ENCODE measurements at regions not wholly inside any gene's neighbourhood (a gene's known extent, or its start where the extent isn't known, plus 50 kb on each side); places are given as distances from the start of the nearest gene placed in this dataset.

DNA sequence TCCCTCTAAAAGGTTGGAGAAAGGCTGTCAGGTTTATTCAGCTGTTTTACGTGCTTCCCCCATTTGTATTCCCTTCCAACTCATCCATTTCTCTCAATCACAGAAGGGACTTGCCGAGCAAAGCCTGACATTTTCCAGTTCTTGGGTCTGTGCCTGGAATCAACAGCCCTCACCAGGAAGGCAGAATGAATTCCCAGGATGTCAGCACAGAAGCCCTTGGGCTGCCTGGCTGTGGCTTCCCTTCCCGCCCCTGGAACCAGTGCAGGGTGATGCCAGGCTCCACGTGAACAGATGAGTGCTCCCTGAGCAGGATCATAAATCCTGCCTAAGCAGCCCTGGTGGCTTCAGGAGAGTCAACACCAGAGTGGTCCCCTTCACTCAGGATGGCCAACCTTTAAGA lies 86.1 kb upstream of the CD83 start:
- no peak for DNase-seq (ENCODE audit: low spot score)
- Mint-ChIP-seq H3K27me3 (ENCODE audit: unreplicated experiment) (no peaks in the 10 kb centered on the region), H3K27ac (ENCODE audit: unreplicated experiment) (no peak overlapping the region)

DNA sequence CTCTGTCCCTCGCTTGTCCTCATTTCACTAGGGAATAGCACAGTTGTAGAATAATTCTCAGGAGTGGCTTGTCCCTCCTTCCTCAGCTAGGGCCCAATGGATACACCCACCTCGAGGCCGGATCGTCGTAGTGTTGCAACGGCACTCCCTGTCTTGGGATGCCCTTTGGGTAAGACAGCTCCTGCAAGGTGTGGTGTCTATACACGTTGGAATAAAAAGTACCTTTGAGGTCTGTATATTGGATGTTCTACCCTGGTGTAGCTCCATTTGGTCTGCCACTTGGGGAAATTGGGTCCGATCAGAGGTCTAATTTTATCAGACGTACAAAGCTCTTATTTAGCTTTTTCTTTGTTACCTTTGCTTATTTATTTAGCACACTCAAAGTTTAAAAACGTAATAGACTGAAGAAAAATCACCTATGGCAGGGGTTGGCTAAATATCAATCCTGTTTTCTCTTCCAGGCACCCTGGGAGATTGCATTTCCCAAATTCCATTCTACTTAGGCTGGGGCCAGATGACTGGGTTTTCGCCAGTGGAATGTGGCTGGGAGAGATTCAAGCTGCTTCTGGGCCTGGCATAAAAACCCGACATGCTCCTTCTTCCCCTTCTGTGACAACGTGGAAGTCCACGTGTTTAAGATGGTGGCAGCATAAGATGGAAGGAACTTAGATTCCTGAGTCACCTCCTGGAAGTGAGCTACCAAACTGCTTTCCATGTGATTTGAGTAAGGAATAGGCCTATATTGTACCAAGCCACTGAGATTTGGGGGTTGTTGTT lies 82.3 kb upstream of the CD83 start:
- no peak overlapping the region for H3K4me3 Mint-ChIP-seq (ENCODE audit: unreplicated experiment)
- H3K27ac Mint-ChIP-seq (ENCODE audit: unreplicated experiment): no peak overlapping the region
- H3K9me3 Mint-ChIP-seq (ENCODE audit: unreplicated experiment): no peaks in the 10 kb centered on the region
- H3K4me1 Mint-ChIP-seq (ENCODE audit: unreplicated experiment): no peaks in the 10 kb centered on the region
- DNase-seq (ENCODE audit: low spot score): no peak
- TF ChIP-seq, protein P1, sequence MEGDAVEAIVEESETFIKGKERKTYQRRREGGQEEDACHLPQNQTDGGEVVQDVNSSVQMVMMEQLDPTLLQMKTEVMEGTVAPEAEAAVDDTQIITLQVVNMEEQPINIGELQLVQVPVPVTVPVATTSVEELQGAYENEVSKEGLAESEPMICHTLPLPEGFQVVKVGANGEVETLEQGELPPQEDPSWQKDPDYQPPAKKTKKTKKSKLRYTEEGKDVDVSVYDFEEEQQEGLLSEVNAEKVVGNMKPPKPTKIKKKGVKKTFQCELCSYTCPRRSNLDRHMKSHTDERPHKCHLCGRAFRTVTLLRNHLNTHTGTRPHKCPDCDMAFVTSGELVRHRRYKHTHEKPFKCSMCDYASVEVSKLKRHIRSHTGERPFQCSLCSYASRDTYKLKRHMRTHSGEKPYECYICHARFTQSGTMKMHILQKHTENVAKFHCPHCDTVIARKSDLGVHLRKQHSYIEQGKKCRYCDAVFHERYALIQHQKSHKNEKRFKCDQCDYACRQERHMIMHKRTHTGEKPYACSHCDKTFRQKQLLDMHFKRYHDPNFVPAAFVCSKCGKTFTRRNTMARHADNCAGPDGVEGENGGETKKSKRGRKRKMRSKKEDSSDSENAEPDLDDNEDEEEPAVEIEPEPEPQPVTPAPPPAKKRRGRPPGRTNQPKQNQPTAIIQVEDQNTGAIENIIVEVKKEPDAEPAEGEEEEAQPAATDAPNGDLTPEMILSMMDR (IDR thresholded peaks at IDR 0.05; ENCODE audit: unreplicated experiment): no peak
- no peaks in the 10 kb centered on the region for H3K36me3 Mint-ChIP-seq (ENCODE audit: low read depth, unreplicated experiment)
- H3K27me3 Mint-ChIP-seq (ENCODE audit: unreplicated experiment): no peaks in the 10 kb centered on the region

More for the DNA sequence above, 86.1 kb upstream of the CD83 start:
- Mint-ChIP-seq H3K36me3 (ENCODE audit: low read depth, unreplicated experiment) (no peaks in the 10 kb centered on the region), H3K9me3 (ENCODE audit: unreplicated experiment) (no peaks in the 10 kb centered on the region), H3K4me3 (ENCODE audit: unreplicated experiment) (no peak overlapping the region), H3K4me1 (ENCODE audit: unreplicated experiment) (peaks cover 9% of the 10 kb centered on the region)
- TF ChIP-seq, protein P1 (IDR thresholded peaks at IDR 0.05; ENCODE audit: unreplicated experiment): no peak

DNA sequence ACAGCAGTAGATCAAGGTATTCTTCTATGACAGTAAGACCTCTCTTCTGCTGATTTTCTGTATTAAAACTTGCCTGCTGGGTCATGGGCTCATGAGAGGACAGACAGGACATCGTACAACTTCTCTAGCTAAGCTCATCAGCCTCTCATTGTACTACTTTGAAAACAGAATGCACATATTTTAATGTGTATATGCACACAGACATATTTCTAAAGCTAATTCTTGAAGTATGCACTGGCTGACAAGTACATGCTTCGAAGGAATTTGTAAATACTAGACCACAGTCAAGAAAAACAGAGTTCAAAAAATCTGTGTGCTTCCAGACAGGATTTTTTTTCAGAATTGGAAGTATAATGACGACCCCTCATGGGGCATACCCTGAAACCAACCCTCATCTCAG lies 81.7 kb upstream of the CD83 start:
- no peak for DNase-seq (ENCODE audit: low spot score)
- H3K27ac Mint-ChIP-seq (ENCODE audit: unreplicated experiment): no peak overlapping the region
- TF ChIP-seq, protein P1 (IDR thresholded peaks at IDR 0.05; ENCODE audit: unreplicated experiment): no peak
- H3K36me3 Mint-ChIP-seq (ENCODE audit: low read depth, unreplicated experiment): no peaks in the 10 kb centered on the region
- H3K4me1 Mint-ChIP-seq (ENCODE audit: unreplicated experiment): no peaks in the 10 kb centered on the region
- no peaks in the 10 kb centered on the region for H3K27me3 Mint-ChIP-seq (ENCODE audit: unreplicated experiment)
- no peak overlapping the region for H3K4me3 Mint-ChIP-seq (ENCODE audit: unreplicated experiment)
- H3K9me3 Mint-ChIP-seq (ENCODE audit: unreplicated experiment): no peaks in the 10 kb centered on the region

DNA sequence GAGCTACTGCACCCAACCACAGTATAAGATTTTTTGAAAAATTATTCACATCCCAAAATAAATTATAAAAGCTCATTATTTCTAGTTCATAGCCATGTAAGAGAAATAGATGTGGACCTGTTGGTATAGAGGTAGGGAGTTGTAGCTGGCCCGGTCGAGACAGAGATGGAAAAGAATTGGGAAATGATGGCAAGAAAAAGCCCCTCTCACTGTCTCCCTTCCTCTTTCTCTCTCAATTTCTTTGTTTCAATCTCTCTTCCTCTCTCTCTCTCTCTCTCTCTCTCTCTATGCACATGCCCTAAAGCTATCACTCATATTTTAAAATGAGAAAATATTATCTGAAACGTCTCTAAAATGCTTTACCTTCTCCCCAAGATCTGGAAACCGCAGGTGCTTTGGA lies 80.7 kb upstream of the CD83 start:
- no peak overlapping the region for H3K27ac Mint-ChIP-seq (ENCODE audit: unreplicated experiment)

More for the DNA sequence above, 80.7 kb upstream of the CD83 start:
- H3K9me3 Mint-ChIP-seq (ENCODE audit: unreplicated experiment): no peaks in the 10 kb centered on the region
- H3K27me3 Mint-ChIP-seq (ENCODE audit: unreplicated experiment): no peaks in the 10 kb centered on the region
- no peaks in the 10 kb centered on the region for H3K4me1 Mint-ChIP-seq (ENCODE audit: unreplicated experiment)
- H3K4me3 Mint-ChIP-seq (ENCODE audit: unreplicated experiment): no peak overlapping the region
- no peaks in the 10 kb centered on the region for H3K36me3 Mint-ChIP-seq (ENCODE audit: low read depth, unreplicated experiment)
- no peak for DNase-seq (ENCODE audit: low spot score)
- TF ChIP-seq, protein P1 (IDR thresholded peaks at IDR 0.05; ENCODE audit: unreplicated experiment): no peak
